ENCODE measurements at regions not wholly inside any gene's neighbourhood (a gene's known extent, or its start where the extent isn't known, plus 50 kb on each side); places are given as distances from the start of the nearest gene placed in this dataset.
"Not testable (repeated sequence)": the region's sequence is repeated elsewhere in the genome, so short reads cannot be mapped to it uniquely, and the experiment has no call there.

DNA sequence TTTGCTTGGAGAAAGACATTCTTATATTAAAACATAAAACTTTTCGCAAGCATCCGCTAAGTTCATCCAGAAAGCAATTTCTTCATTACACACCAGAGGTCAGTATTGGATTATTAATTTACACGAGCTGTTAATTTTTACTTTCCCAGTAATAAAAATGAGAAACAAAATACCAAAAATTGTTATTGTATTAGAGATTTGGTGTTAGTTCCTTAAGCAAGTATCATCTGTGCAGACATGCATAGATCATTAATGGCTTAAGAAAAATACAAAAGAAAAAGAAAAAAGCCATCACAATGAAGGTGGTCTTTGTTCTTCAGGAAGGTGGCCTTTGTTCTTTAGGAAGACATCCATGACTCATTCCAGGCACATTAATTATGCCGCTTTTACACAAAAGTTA, 53.6 kb upstream of the HNMT start:
- Histone ChIP-seq H3K9me3 (no peaks in the 10 kb centered on the region), H3K27me3 (no peaks in the 10 kb centered on the region), H3K4me3 (no peak overlapping the region), H3K27ac (no peak overlapping the region), H3K4me1 (no peaks in the 10 kb centered on the region), H3K36me3 (no peaks in the 10 kb centered on the region)
- no peak for DNase-seq (ENCODE audit: low spot score in 2 of 2)
- intact Hi-C loops (cut with DNase I; ENCODE audit: low total_unique reads): no loop called here
- TF ChIP-seq, protein P1, sequence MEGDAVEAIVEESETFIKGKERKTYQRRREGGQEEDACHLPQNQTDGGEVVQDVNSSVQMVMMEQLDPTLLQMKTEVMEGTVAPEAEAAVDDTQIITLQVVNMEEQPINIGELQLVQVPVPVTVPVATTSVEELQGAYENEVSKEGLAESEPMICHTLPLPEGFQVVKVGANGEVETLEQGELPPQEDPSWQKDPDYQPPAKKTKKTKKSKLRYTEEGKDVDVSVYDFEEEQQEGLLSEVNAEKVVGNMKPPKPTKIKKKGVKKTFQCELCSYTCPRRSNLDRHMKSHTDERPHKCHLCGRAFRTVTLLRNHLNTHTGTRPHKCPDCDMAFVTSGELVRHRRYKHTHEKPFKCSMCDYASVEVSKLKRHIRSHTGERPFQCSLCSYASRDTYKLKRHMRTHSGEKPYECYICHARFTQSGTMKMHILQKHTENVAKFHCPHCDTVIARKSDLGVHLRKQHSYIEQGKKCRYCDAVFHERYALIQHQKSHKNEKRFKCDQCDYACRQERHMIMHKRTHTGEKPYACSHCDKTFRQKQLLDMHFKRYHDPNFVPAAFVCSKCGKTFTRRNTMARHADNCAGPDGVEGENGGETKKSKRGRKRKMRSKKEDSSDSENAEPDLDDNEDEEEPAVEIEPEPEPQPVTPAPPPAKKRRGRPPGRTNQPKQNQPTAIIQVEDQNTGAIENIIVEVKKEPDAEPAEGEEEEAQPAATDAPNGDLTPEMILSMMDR (IDR thresholded peaks at IDR 0.05): peak; percentile 32 to 72 (median 57)
- TF ChIP-seq POLR2AphosphoS5 (IDR thresholded peaks at IDR 0.05) (no peak), POLR2A (IDR thresholded peaks at IDR 0.05) (no peak)

DNA sequence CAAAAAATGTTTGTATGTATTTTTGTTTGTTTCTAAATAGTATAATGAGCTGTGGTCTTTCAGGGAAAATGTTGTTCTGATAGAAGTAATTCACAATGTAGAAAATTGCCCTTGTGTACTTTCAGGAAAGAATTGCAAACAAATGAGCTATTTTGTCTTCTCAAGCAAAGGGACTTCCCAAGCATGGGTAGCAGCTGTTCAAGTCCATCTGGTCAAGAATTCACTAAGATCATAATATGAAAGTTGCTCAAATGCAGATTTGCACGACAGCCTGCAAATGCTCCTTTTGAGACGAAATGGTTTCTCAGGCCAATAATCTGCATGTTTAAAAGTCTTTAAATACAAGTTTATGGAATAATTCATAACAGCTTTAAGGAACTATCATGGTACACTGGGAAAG, 51.9 kb upstream of the HNMT start:
- intact Hi-C loops (cut with DNase I; ENCODE audit: low total_unique reads): no loop called here
- H3K4me3 ChIP-seq: no peak overlapping the region
- no peak for TF ChIP-seq POLR2A (IDR thresholded peaks at IDR 0.05)
- TF ChIP-seq, protein P1 (IDR thresholded peaks at IDR 0.05): no peak
- no peak for TF ChIP-seq POLR2AphosphoS5 (IDR thresholded peaks at IDR 0.05)
- no peaks in the 10 kb centered on the region for H3K4me1 ChIP-seq
- no peaks in the 10 kb centered on the region for H3K9me3 ChIP-seq
- DNase-seq (ENCODE audit: low spot score in 2 of 2): no peak
- no peaks in the 10 kb centered on the region for H3K36me3 ChIP-seq
- no peak overlapping the region for H3K27ac ChIP-seq
- no peaks in the 10 kb centered on the region for H3K27me3 ChIP-seq

DNA sequence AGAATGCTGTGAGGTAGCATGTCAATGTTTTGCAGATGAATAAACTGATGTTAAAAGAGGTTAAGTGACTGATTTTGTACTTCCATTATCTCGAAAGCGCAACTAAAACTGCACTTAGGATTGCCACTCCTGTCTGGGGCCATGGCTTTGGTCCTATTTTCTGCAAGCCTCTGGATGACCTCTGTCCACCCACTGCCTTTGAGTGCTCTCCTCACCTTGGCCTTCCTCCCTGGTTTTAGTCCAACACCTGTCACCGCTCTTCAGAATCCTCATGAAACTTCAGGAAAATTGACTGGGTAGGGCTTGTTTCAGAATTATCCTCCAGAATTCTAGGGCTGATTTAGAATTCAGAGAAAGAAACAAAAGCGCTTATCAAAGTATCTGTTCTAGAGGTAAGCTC, 51.1 kb upstream of the HNMT start:
- intact Hi-C loops (cut with DNase I; ENCODE audit: low total_unique reads): no loop called here
- Histone ChIP-seq H3K9me3 (no peaks in the 10 kb centered on the region), H3K36me3 (no peaks in the 10 kb centered on the region), H3K27me3 (no peaks in the 10 kb centered on the region), H3K4me3 (no peak overlapping the region), H3K4me1 (no peaks in the 10 kb centered on the region), H3K27ac (no peak overlapping the region)
- no peak for DNase-seq (ENCODE audit: low spot score in 2 of 2)
- TF ChIP-seq POLR2AphosphoS5 (IDR thresholded peaks at IDR 0.05): no peak

DNA sequence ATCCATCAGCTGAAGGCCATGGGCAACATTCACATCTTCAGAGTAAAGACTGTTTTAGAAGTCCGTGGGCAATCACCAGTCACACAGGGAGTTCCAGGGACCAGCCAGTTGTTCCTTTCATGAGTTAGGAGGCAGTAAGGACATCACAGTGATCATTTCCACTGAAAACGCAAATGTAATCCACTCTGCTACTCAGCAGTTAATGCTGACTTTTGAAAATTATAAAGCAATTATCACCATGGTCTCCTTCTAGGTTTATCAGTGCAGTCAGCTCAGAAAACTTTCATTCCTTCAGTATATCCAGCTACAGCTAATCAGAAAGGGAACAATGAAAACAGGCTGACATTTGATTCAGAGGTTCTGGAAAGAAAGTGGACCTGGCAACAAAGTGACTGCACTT, 50.6 kb upstream of the HNMT start:
- H3K4me3 ChIP-seq; H3K9me3 ChIP-seq; H3K4me1 ChIP-seq; H3K36me3 ChIP-seq; intact Hi-C loops (cut with DNase I; ENCODE audit: low total_unique reads); H3K27ac ChIP-seq; H3K27me3 ChIP-seq; DNase-seq (ENCODE audit: low spot score in 2 of 2): not testable (repeated sequence)

All from breast epithelium (tissue), 4 donors.